ENCODE measurements at regions not wholly inside any gene's neighbourhood (a gene's known extent, or its start where the extent isn't known, plus 50 kb on each side); places are given as distances from the start of the nearest gene placed in this dataset.

DNA sequence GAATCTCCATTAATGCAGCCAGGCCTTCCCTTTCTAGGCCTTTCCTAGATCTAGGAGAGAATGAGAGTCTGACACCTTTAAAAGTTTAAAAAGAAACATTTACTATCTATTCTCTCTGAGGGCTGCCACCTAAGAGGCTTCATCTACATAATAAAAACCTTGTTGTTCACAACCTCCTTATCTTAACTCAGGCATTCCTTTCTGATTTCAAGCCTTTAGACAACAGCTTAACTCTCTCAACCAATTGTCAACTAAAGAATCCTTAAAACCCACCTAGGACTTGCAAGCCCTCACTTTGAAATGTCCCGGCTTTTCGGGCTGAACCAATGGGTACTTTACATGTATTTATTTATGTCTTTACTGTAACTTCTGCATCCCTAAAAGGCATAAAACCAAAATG lies 64.3 kb upstream of the RET start:
- Histone ChIP-seq H2BK5ac (ENCODE audit: insufficient read length, low read length) (peak overlapping the region; percentile 9), H3K4ac (ENCODE audit: low read depth, low read length) (no peak overlapping the region; the same call in 1 of the 2 replicates)
- H3K9me3 Mint-ChIP-seq, result peaks cover 76 to 84% of the 10 kb centered on the region in 2 experiments

More for the DNA sequence above, 64.3 kb upstream of the RET start:
- Histone ChIP-seq H4K5ac (ENCODE audit: insufficient read length, low read depth, low read length) (no peak overlapping the region), H4K8ac (replicated peaks; ENCODE audit: insufficient read length, low read depth, low read length) (no peak overlapping the region), H3K23ac (ENCODE audit: insufficient read length, low read depth, low read length) (no peak overlapping the region), H3K9me3 (ENCODE audit: control insufficient read depth, low read depth, low read length) (peaks cover 12% of the 10 kb centered on the region), H3K14ac (ENCODE audit: insufficient read depth, low read length) (no peak overlapping the region), H3K27me3 (ENCODE audit: insufficient read depth, low read length) (no peaks in the 10 kb centered on the region), H2BK12ac (ENCODE audit: insufficient read length, low read depth, low read length) (no peak overlapping the region), H3K56ac (ENCODE audit: insufficient read length, low read depth, low read length) (no peak overlapping the region), H2BK20ac (ENCODE audit: low read depth, low read length, poor library complexity, severe bottlenecking) (no peak overlapping the region), H3K18ac (ENCODE audit: insufficient read length, low read depth, low read length) (no peak overlapping the region), H3K4me2 (ENCODE audit: insufficient read depth, insufficient read length, low read length) (no peak overlapping the region), H3T11ph (ENCODE audit: low read length) (no peak overlapping the region), H2BK15ac (ENCODE audit: low read depth, low read length) (no peak overlapping the region), H4K91ac (ENCODE audit: insufficient read length, low read depth, low read length) (no peak overlapping the region), H4K20me1 (ENCODE audit: control insufficient read depth, insufficient read depth, insufficient read length) (no peaks in the 10 kb centered on the region), H3K9ac (ENCODE audit: extremely low read depth, insufficient read length, low read length) (no peak overlapping the region), H3K4me1 (ENCODE audit: insufficient read depth, low read length) (peaks cover 3% of the 10 kb centered on the region), H3K27ac (ENCODE audit: insufficient read length, low read depth, low read length) (peak overlapping the region; percentile 92), H3K79me1 (ENCODE audit: insufficient read depth, low read depth, low read length, poor library complexity, severe bottlenecking) (no peaks in the 10 kb centered on the region), H2BK120ac (ENCODE audit: low read depth, low read length, poor library complexity, severe bottlenecking) (no peak overlapping the region), H3K79me2 (ENCODE audit: insufficient read depth, low read length) (no peaks in the 10 kb centered on the region), H2AFZ (ENCODE audit: low read length) (no peak overlapping the region), H2AK5ac (ENCODE audit: insufficient read length, low read length) (no peak overlapping the region), H3K23me2 (ENCODE audit: insufficient read length, low read depth, low read length, poor library complexity, severe bottlenecking) (no peaks in the 10 kb centered on the region)
- H3K27me3 Mint-ChIP-seq (ENCODE audit: low read depth), result peaks cover 3% of the 10 kb centered on the region; the same call in 1 of the 2 replicates
- peak; percentile 32 for DNase-seq
- peak overlapping the region; percentile 22 to 99 (median 98); a peak in 6 of 7 replicates for H3K27ac Mint-ChIP-seq
- H3K4me1 Mint-ChIP-seq, result peaks cover 24 to 38% of the 10 kb centered on the region in 2 experiments
- whole genome bisulfite sequencing (ENCODE audit: extremely low coverage, insufficient read length, low lambda C conversion rate), result no CpG with 5 or more reads among the region's 2 CpGs
- no peak overlapping the region; a peak in 1 of 5 replicates for H3K4me3 Mint-ChIP-seq
- H3K36me3 Mint-ChIP-seq (ENCODE audit: insufficient read depth in 1 of 3, low read depth in 3 of 3), result peaks cover 39 to 75% (median 50%) of the 10 kb centered on the region in 3 experiments
- TF ChIP-seq, protein P1, sequence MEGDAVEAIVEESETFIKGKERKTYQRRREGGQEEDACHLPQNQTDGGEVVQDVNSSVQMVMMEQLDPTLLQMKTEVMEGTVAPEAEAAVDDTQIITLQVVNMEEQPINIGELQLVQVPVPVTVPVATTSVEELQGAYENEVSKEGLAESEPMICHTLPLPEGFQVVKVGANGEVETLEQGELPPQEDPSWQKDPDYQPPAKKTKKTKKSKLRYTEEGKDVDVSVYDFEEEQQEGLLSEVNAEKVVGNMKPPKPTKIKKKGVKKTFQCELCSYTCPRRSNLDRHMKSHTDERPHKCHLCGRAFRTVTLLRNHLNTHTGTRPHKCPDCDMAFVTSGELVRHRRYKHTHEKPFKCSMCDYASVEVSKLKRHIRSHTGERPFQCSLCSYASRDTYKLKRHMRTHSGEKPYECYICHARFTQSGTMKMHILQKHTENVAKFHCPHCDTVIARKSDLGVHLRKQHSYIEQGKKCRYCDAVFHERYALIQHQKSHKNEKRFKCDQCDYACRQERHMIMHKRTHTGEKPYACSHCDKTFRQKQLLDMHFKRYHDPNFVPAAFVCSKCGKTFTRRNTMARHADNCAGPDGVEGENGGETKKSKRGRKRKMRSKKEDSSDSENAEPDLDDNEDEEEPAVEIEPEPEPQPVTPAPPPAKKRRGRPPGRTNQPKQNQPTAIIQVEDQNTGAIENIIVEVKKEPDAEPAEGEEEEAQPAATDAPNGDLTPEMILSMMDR (conservative IDR thresholded peaks at IDR 0.05), result no peak

Data from H9 (cell line).